Skeletal muscle tissue (tissue), 3 donors: ENCODE measurements at regions not wholly inside any gene's neighbourhood (a gene's known extent, or its start where the extent isn't known, plus 50 kb on each side); places are given as distances from the start of the nearest gene placed in this dataset.
"Not testable (repeated sequence)": the region's sequence is repeated elsewhere in the genome, so short reads cannot be mapped to it uniquely, and the experiment has no call there.

Experiments
- H3K27ac ChIP-seq: one replicate; pipeline ENCODE4 v1.7.0; 2013; ENCODE audit warnings: mild to moderate bottlenecking, low read depth, low read length, inconsistent platforms
- H3K27me3 ChIP-seq, 3 donors: one replicate each; pipeline ENCODE4 v1.7.0; 2013; ENCODE audit warnings: low read length in 3 of 3; ENCODE audit not compliant: control insufficient read depth in 3 of 3, insufficient read depth in 3 of 3
- H3K36me3 ChIP-seq, 3 donors: one replicate each; pipeline ENCODE4 v1.7.0; 2013; ENCODE audit warnings: low read length in 3 of 3; ENCODE audit not compliant: control insufficient read depth in 3 of 3, insufficient read depth in 3 of 3
- H3K4me1 ChIP-seq, 3 donors: one replicate each; pipeline ENCODE4 v1.7.0; 2013; ENCODE audit warnings: low read length in 3 of 3, mild to moderate bottlenecking in 3 of 3; ENCODE audit not compliant: control insufficient read depth in 3 of 3, insufficient read depth in 3 of 3
- H3K4me3 ChIP-seq, 3 donors: one replicate each; pipeline ENCODE4 v1.7.0; 2013; ENCODE audit warnings: low read length in 3 of 3
- H3K9ac ChIP-seq, 3 donors: one replicate each; pipeline ENCODE4 v1.7.0; 2013; ENCODE audit warnings: low read length in 3 of 3, mild to moderate bottlenecking in 3 of 3, moderate library complexity in 2 of 3, low read depth in 1 of 3
- H3K9me3 ChIP-seq, 3 donors: one replicate each; pipeline ENCODE4 v1.7.0; 2013; ENCODE audit warnings: low read length in 3 of 3; ENCODE audit not compliant: control insufficient read depth in 3 of 3
- donor health status: Osteomylitis.

- H3K27ac ChIP-seq, result no peak overlapping the region
- no peak overlapping the region for H3K9ac ChIP-seq
- no peaks in the 10 kb centered on the region for H3K9me3 ChIP-seq
- peaks cover 6 to 9% (median 6%) of the 10 kb centered on the region in 3 donors for H3K4me1 ChIP-seq
- no peaks in the 10 kb centered on the region for H3K27me3 ChIP-seq
- no peak overlapping the region for H3K4me3 ChIP-seq
- H3K36me3 ChIP-seq, result no peaks in the 10 kb centered on the region
Measured at GRCh38 chr7:155232911-155233310, 64.8 kb upstream of the INSIG1 start.

GRCh38 chr7:155233311-155234157 lies 64.1 kb upstream of the INSIG1 start:
- H3K4me3 ChIP-seq, result no peak overlapping the region
- no peaks in the 10 kb centered on the region for H3K36me3 ChIP-seq
- H3K27me3 ChIP-seq, result no peaks in the 10 kb centered on the region
- H3K4me1 ChIP-seq, result peaks cover 6 to 9% (median 6%) of the 10 kb centered on the region in 3 donors
- no peak overlapping the region for H3K27ac ChIP-seq
- no peak overlapping the region for H3K9ac ChIP-seq
- no peaks in the 10 kb centered on the region for H3K9me3 ChIP-seq

- no peak overlapping the region for H3K4me3 ChIP-seq
- H3K27ac ChIP-seq, result no peak overlapping the region
- H3K36me3 ChIP-seq, result no peaks in the 10 kb centered on the region
- H3K27me3 ChIP-seq, result no peaks in the 10 kb centered on the region
- peaks cover 4 to 7% (median 6%) of the 10 kb centered on the region in 3 donors for H3K4me1 ChIP-seq
- H3K9me3 ChIP-seq, result no peaks in the 10 kb centered on the region
- H3K9ac ChIP-seq, result no peak overlapping the region
Measured at GRCh38 chr7:155234158-155234492, 63.6 kb upstream of the INSIG1 start.

GRCh38 chr7:155234950-155235789 lies 62.5 kb upstream of the INSIG1 start:
- H3K4me1 ChIP-seq, result peaks cover 0 to 2% (median 0%) of the 10 kb centered on the region in 3 donors
- no peaks in the 10 kb centered on the region for H3K9me3 ChIP-seq
- no peaks in the 10 kb centered on the region for H3K36me3 ChIP-seq
- no peak overlapping the region for H3K27ac ChIP-seq
- no peaks in the 10 kb centered on the region for H3K27me3 ChIP-seq
- H3K9ac ChIP-seq, result no peak overlapping the region
- no peak overlapping the region for H3K4me3 ChIP-seq

- H3K27me3 ChIP-seq, result no peaks in the 10 kb centered on the region
- H3K9me3 ChIP-seq, result no peaks in the 10 kb centered on the region
- no peaks in the 10 kb centered on the region for H3K36me3 ChIP-seq
- H3K9ac ChIP-seq, result no peak overlapping the region
- H3K4me3 ChIP-seq, result no peak overlapping the region
- H3K4me1 ChIP-seq, result peaks cover 0 to 2% (median 0%) of the 10 kb centered on the region in 3 donors
- no peak overlapping the region for H3K27ac ChIP-seq
Measured at GRCh38 chr7:155236386-155236785, 61.3 kb upstream of the INSIG1 start.

GRCh38 chr7:155237297-155237696 lies 60.4 kb upstream of the INSIG1 start:
- Histone ChIP-seq H3K9ac (no peak overlapping the region), H3K27ac (no peak overlapping the region), H3K4me3 (no peak overlapping the region), H3K36me3 (no peaks in the 10 kb centered on the region), H3K27me3 (no peaks in the 10 kb centered on the region), H3K9me3 (no peaks in the 10 kb centered on the region), H3K4me1 (peaks cover 0 to 2% (median 0%) of the 10 kb centered on the region in 3 donors)

GRCh38 chr7:155237730-155238129 lies 59.9 kb upstream of the INSIG1 start:
- H3K9ac ChIP-seq, result no peak overlapping the region
- H3K36me3 ChIP-seq, result no peaks in the 10 kb centered on the region
- no peak overlapping the region for H3K4me3 ChIP-seq
- H3K4me1 ChIP-seq, result peaks cover 0 to 2% (median 0%) of the 10 kb centered on the region in 3 donors
- H3K27me3 ChIP-seq, result no peaks in the 10 kb centered on the region
- H3K9me3 ChIP-seq, result no peaks in the 10 kb centered on the region
- no peak overlapping the region for H3K27ac ChIP-seq

GRCh38 chr7:155239431-155240087 lies 58.1 kb upstream of the INSIG1 start:
- H3K9ac ChIP-seq, H3K4me3 ChIP-seq, H3K4me1 ChIP-seq, H3K36me3 ChIP-seq, H3K9me3 ChIP-seq, H3K27ac ChIP-seq, H3K27me3 ChIP-seq: not testable (repeated sequence)

GRCh38 chr7:155244675-155245074 lies 53.0 kb upstream of the INSIG1 start:
- peaks cover 0 to 8% (median 0%) of the 10 kb centered on the region in 3 donors for H3K27me3 ChIP-seq
- no peaks in the 10 kb centered on the region for H3K4me1 ChIP-seq
- peaks cover 0 to 3% (median 0%) of the 10 kb centered on the region in 3 donors for H3K9me3 ChIP-seq

More at GRCh38 chr7:155244675-155245074, 53.0 kb upstream of the INSIG1 start:
- Histone ChIP-seq H3K9ac (no peak overlapping the region), H3K4me3 (no peak overlapping the region), H3K27ac (no peak overlapping the region), H3K36me3 (no peaks in the 10 kb centered on the region)
